SK-N-SH treated with all-trans-retinoic acid at 6 μM for 48 hours (cell line): ENCODE measurements at regions not wholly inside any gene's neighbourhood (a gene's known extent, or its start where the extent isn't known, plus 50 kb on each side); places are given as distances from the start of the nearest gene placed in this dataset.
"Not testable (repeated sequence)": the region's sequence is repeated elsewhere in the genome, so short reads cannot be mapped to it uniquely, and the experiment has no call there.

Experiments used
- GLIS3 ChIP-seq: fragments of 250-450 bp; sonication (Bioruptor Pico); IDR thresholded peaks from 2 replicates; pipeline ENCODE4 v1.5.0; 2020; ENCODE audit warnings: mild to moderate bottlenecking, moderate library complexity
- ZC3H10 ChIP-seq: fragments of 250-450 bp; sonication (Bioruptor Pico); IDR thresholded peaks from 2 replicates; pipeline ENCODE4 v1.5.1; 2021; ENCODE audit warnings: mild to moderate bottlenecking, moderate library complexity
- ZFP3 ChIP-seq: fragments of 250-450 bp; sonication (Bioruptor Pico); IDR thresholded peaks from 2 replicates; pipeline ENCODE4 v1.5.0; 2020; ENCODE audit warnings: mild to moderate bottlenecking, moderate library complexity
- ZNF565 ChIP-seq: fragments of 450-650 bp; formaldehyde crosslinking; conservative IDR thresholded peaks from 2 replicates; pipeline ENCODE4 v1.5.0; 2020; ENCODE audit warnings: low read depth, mild to moderate bottlenecking, moderate library complexity
- ZNF70 ChIP-seq: fragments of 450-650 bp; formaldehyde crosslinking; IDR thresholded peaks from 2 replicates; pipeline ENCODE4 v1.5.0; 2020; ENCODE audit warnings: mild to moderate bottlenecking, moderate library complexity
- TF ChIP-seq, protein P1 (sequence below): fragments of 250-450 bp; sonication (Bioruptor Pico); IDR thresholded peaks from 2 replicates; pipeline ENCODE4 v1.8.0; 2020; ENCODE audit warnings: mild to moderate bottlenecking, moderate library complexity, borderline replicate concordance
- TF ChIP-seq, protein P2 (sequence below): fragments of 250-450 bp; sonication (Bioruptor Pico); IDR thresholded peaks from 2 replicates; pipeline ENCODE4 v1.5.1; 2020; ENCODE audit warnings: low read depth, mild to moderate bottlenecking, moderate library complexity
- TF ChIP-seq, protein P3 (sequence below): fragments of 250-450 bp; sonication (Bioruptor Pico); IDR thresholded peaks from 2 replicates; pipeline ENCODE4 v1.5.0; 2020; ENCODE audit warnings: mild to moderate bottlenecking, moderate library complexity

DNA sequence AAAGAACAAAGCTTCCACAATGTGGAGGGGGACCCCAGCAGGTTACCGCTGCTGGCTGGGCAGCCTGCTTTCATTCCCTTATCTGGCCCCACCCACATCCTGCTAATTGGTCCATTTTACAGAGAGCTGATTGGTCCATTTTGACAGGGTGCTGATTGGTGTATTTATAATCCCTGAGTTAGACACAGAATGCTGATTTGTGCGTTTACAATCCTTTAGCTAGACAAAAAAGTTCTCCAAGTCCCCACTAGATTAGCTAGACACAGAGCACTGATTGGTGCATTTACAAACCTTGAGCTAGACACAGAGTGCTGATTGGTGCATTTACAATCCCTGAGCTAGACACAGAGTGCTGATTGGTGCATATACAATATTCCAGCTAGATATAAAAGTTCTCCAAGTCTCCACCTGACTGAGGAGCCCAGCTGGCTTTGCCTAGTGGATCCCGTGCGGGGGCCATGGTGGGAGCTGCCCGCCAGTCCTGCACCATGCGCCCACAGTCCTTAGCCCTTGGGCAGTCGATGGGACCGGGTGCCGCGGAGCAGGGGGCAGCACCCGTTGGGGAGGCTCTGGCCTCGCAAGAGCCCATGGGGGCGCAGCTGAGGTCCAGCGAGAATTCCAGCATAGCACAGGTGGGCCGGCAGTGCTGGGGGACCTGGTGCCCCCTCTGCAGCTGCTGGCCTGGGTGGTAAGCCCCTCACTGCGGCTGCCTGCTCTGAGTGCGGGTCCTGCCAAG, 88.8 kb upstream of the MYLIP start:
- TF ChIP-seq, protein P1, sequence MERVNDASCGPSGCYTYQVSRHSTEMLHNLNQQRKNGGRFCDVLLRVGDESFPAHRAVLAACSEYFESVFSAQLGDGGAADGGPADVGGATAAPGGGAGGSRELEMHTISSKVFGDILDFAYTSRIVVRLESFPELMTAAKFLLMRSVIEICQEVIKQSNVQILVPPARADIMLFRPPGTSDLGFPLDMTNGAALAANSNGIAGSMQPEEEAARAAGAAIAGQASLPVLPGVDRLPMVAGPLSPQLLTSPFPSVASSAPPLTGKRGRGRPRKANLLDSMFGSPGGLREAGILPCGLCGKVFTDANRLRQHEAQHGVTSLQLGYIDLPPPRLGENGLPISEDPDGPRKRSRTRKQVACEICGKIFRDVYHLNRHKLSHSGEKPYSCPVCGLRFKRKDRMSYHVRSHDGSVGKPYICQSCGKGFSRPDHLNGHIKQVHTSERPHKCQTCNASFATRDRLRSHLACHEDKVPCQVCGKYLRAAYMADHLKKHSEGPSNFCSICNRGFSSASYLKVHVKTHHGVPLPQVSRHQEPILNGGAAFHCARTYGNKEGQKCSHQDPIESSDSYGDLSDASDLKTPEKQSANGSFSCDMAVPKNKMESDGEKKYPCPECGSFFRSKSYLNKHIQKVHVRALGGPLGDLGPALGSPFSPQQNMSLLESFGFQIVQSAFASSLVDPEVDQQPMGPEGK (CRISPR knock-in tag) = not testable (repeated sequence)
- TF ChIP-seq, protein P2, sequence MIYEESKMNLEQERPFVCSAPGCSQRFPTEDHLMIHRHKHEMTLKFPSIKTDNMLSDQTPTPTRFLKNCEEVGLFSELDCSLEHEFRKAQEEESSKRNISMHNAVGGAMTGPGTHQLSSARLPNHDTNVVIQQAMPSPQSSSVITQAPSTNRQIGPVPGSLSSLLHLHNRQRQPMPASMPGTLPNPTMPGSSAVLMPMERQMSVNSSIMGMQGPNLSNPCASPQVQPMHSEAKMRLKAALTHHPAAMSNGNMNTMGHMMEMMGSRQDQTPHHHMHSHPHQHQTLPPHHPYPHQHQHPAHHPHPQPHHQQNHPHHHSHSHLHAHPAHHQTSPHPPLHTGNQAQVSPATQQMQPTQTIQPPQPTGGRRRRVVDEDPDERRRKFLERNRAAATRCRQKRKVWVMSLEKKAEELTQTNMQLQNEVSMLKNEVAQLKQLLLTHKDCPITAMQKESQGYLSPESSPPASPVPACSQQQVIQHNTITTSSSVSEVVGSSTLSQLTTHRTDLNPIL (CRISPR knock-in tag) = not testable (repeated sequence)
- TF ChIP-seq ZFP3 (CRISPR knock-in tag); ZNF70 (CRISPR knock-in tag); GLIS3 (CRISPR knock-in tag); ZNF565; ZC3H10 (CRISPR knock-in tag): not testable (repeated sequence)
- TF ChIP-seq, protein P3, sequence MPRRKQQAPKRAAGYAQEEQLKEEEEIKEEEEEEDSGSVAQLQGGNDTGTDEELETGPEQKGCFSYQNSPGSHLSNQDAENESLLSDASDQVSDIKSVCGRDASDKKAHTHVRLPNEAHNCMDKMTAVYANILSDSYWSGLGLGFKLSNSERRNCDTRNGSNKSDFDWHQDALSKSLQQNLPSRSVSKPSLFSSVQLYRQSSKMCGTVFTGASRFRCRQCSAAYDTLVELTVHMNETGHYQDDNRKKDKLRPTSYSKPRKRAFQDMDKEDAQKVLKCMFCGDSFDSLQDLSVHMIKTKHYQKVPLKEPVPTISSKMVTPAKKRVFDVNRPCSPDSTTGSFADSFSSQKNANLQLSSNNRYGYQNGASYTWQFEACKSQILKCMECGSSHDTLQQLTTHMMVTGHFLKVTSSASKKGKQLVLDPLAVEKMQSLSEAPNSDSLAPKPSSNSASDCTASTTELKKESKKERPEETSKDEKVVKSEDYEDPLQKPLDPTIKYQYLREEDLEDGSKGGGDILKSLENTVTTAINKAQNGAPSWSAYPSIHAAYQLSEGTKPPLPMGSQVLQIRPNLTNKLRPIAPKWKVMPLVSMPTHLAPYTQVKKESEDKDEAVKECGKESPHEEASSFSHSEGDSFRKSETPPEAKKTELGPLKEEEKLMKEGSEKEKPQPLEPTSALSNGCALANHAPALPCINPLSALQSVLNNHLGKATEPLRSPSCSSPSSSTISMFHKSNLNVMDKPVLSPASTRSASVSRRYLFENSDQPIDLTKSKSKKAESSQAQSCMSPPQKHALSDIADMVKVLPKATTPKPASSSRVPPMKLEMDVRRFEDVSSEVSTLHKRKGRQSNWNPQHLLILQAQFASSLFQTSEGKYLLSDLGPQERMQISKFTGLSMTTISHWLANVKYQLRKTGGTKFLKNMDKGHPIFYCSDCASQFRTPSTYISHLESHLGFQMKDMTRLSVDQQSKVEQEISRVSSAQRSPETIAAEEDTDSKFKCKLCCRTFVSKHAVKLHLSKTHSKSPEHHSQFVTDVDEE (CRISPR knock-in tag) = not testable (repeated sequence)
